Heart left ventricle (tissue), 16 donors: ENCODE measurements at regions not wholly inside any gene's neighbourhood (a gene's known extent, or its start where the extent isn't known, plus 50 kb on each side); places are given as distances from the start of the nearest gene placed in this dataset.

Experiments used
- ATAC-seq, 4 donors: fragments of 200-7000 bp; cut with Tn5 transposase; one replicate each; pipeline ENCODE4 v1.9.1; 2020 to 2022; ENCODE audit warnings: moderate library complexity in 4 of 4, mild to moderate bottlenecking in 3 of 4, moderate number of reproducible peaks in 1 of 4
- DNase-seq, 5 donors: peaks; one replicate each; pipeline ENCODE4 v3.0.0-alpha.2; 2020
- H3K27ac ChIP-seq, 12 donors: fragments of 200-600 bp; sonication (generic) in 4 of 12; one replicate each; pipeline versions ENCODE4 v1.5.0 to v1.8.0; 2016 to 2022; ENCODE audit warnings: mild to moderate bottlenecking in 2 of 12
- H3K27me3 ChIP-seq, 9 donors: fragments of 200-600 bp; sonication (generic) in 2 of 9; one replicate each; pipeline versions ENCODE4 v1.5.1 to v1.8.0; 2016 to 2022; ENCODE audit warnings: mild to moderate bottlenecking in 3 of 9
- H3K36me3 ChIP-seq, 9 donors: fragments of 200-600 bp; sonication (generic) in 2 of 9; one replicate each; pipeline versions ENCODE4 v1.5.0 to v1.8.0; 2018 to 2022; ENCODE audit warnings: mild to moderate bottlenecking in 2 of 9
- H3K4me1 ChIP-seq, 12 donors: fragments of 200-600 bp; sonication (generic) in 4 of 12; one replicate each; pipeline versions ENCODE4 v1.5.0 to v1.8.0; 2016 to 2022; ENCODE audit warnings: mild to moderate bottlenecking in 3 of 12
- H3K4me3 ChIP-seq, 12 donors: fragments of 200-600 bp; sonication (generic) in 4 of 12; one replicate each; pipeline versions ENCODE4 v1.5.0 to v1.8.0; 2017 to 2022; ENCODE audit warnings: mild to moderate bottlenecking in 9 of 12, moderate library complexity in 4 of 12
- H3K9me3 ChIP-seq, 12 donors: fragments of 200-600 bp; sonication (generic) in 4 of 12; one replicate each; pipeline versions ENCODE4 v1.5.0 to v1.8.0; 2016 to 2022; ENCODE audit warnings: mild to moderate bottlenecking in 1 of 12
- CTCF ChIP-seq, 12 donors: fragments of 200-600 bp; sonication (generic) in 4 of 12; IDR thresholded peaks; one replicate each; pipeline versions ENCODE4 v1.5.0 to v1.8.0; 2018 to 2022; ENCODE audit warnings: antibody characterized with exemption in 12 of 12, mild to moderate bottlenecking in 5 of 12
- POLR2A ChIP-seq, 2 donors: fragments of 450-650 bp; IDR thresholded peaks; one replicate each; pipeline ENCODE4 v1.6.1; 2017; ENCODE audit warnings: antibody characterized with exemption in 2 of 2, mild to moderate bottlenecking in 2 of 2, moderate library complexity in 2 of 2
- WGBS, 4 donors: extraction: QIAGEN DNeasy Blood & Tissue Kit in 2 of 4; methylation state at CpG; one replicate each; pipeline versions ENCODE4 v1.1.5 to v1.1.7; 2013 to 2018; 5-methylcytosine and 5-hydroxymethylcytosine counted together
- intact Hi-C, 10 donors: fragments of 100-400 bp; cut with DNase I; formaldehyde crosslinking; loops; one replicate each; pipeline versions ENCODE4 v1.11.1 to v1.14.2; 2022
- donor health status: ischemic (EF 13 %, LVEDD 7.1; RV severe dilation, severe dysfunction).
- donor health status: healthy with polysubstance abuse.
- donor health status: DM: no; HTN: yes; CAD: no.
- donor health status: DM: no; HTN: no; CAD: no.
- donor health status: ischemic (EF 25% LVEDD 6.9; RV normal size, moderate dysfunction).
- donor health status: ischemic (EF 25% LVEDD 5.7; RV mildly dilated, moderate dysfunction).
- donor health status: healthy.
- donor health status: DM: yes; HTN: yes; CAD: no.
- donor health status: ischemic (EF 35%, LVEDD 5.7; RV mildly dilated, moderate dysfunction).
- donor health status: nonischemic (EF 11% LVEDD 7.7; RV severe dilation, severe dysfunction).
- donor health status: DM: yes; HTN: yes; CAD: no.
- donor health status: PGD.
- donor health status: ischemic (EF 29% LVEDD 5.4; RV normal size, mild dysfunction).
- donor health status: nonischemic (EF 23%, LVEDD 6.1; RV moderate dilation, normal function).

DNA sequence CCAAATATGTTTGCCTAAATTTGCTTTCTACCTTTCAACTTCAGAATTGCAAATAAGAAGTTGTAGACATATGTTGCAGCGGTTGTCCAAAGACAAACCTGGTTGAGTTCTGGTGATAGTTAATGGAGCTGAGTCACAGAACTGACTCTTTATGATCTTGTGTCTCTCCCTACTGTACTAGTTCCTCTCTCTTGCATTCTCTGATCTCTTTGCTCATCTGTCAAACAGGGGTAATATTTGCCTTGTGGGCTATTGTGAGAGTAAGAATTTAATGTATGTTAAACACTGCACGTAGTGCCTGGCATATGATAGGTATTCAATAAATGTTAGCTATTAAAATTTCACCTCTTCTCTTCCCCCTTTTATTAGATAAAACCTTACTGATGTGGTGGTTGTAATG lies 283.5 kb upstream of the RGS6 start:
- DNase-seq (no peak), ATAC-seq (no peak)
- no peak overlapping the region for H3K27ac ChIP-seq
- H3K27me3 ChIP-seq = no peaks in the 10 kb centered on the region
- intact Hi-C loops = no loop called here
- WGBS, 4 donors = 95 to 97% (median 96%) methylated on average over 2 of the region's 2 CpGs
- H3K9me3 ChIP-seq = peaks cover 0 to 25% (median 11%) of the 10 kb centered on the region in 12 donors
- H3K4me3 ChIP-seq = no peak overlapping the region
- TF ChIP-seq CTCF (IDR thresholded peaks at IDR 0.05) = no peak
- TF ChIP-seq POLR2A (IDR thresholded peaks at IDR 0.05) = no peak
- H3K36me3 ChIP-seq = no peaks in the 10 kb centered on the region
- H3K4me1 ChIP-seq = peaks cover 0 to 13% (median 4%) of the 10 kb centered on the region in 12 donors

DNA sequence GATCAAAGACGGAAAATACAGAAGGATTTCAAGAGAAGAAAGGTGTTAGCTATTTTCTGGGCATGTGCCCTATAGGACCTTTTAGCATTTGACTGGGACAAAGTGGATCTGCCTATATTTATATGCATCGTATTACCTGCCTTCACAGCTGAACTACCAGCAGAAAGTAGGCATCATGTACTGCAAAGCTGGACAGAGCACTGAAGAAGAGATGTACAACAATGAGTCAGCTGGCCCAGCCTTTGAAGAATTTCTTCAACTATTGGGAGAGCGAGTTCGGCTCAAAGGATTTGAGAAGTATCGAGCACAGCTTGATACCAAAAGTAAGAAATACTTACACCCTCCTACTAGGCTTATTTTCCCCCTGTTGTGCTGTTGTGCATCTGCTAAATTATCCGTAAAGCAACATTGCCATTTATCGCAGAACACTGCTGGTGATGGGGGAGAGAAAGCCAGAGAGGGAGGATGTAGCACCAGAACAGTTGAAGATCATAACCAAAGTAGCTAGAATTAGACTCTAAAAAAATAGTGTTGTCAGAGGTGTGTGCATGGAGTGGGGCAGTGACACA lies 282.0 kb upstream of the RGS6 start:
- intact Hi-C loops = loop anchor here in 1 of 10 donors (10.0 kb wide), 1 partner anchor 325 kb away; the partner anchor contains the start of gene SIPA1L1

DNA sequence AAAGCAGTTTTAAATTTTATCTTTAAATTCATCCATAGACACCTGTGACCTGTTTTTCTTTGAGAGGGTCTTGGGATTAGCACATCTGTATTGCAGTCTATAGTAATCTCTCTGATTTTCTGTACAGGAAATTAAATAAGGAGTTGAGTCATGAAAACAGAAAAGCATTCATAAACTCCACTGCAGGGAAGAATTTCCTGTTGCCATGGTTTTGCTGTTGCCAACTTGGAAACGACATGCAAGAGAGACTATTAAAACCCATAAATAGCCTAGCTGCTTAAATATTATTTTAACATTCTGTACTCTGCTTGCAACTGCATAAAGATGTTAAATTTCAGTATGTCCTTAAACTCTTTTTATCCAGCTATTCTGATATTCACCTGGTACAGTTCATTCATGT lies 281.0 kb upstream of the RGS6 start:
- WGBS, 4 donors = 28 to 48% (median 35%) methylated on average over 1 of the region's 1 CpG
- Histone ChIP-seq H3K4me1 (peaks cover 0 to 13% (median 4%) of the 10 kb centered on the region in 12 donors), H3K27ac (peak overlapping the region in 6 of 12 donors; percentile 1 to 52 (median 30)), H3K9me3 (peaks cover 0 to 24% (median 10%) of the 10 kb centered on the region in 12 donors), H3K27me3 (no peaks in the 10 kb centered on the region), H3K36me3 (no peaks in the 10 kb centered on the region), H3K4me3 (no peak overlapping the region)
- TF ChIP-seq POLR2A (IDR thresholded peaks at IDR 0.05) (no peak), CTCF (IDR thresholded peaks at IDR 0.05) (no peak)
- ATAC-seq = peak; percentile 14 to 71 (median 42)
- peak in 1 of 5 donors; percentile 42 for DNase-seq
- intact Hi-C loops = loop anchor here in 1 of 10 donors (10.0 kb wide), 1 partner anchor 326 kb away; the partner anchor contains the start of gene SIPA1L1

More for the DNA sequence above, 282.0 kb upstream of the RGS6 start:
- no peak for ATAC-seq
- H3K27ac ChIP-seq = peak overlapping the region in 2 of 12 donors; percentile 1 to 4
- no peaks in the 10 kb centered on the region for H3K27me3 ChIP-seq
- no peak overlapping the region for H3K4me3 ChIP-seq
- peaks cover 0 to 24% (median 10%) of the 10 kb centered on the region in 12 donors for H3K9me3 ChIP-seq
- DNase-seq = no peak
- peaks cover 0 to 13% (median 4%) of the 10 kb centered on the region in 12 donors for H3K4me1 ChIP-seq
- no peaks in the 10 kb centered on the region for H3K36me3 ChIP-seq
- TF ChIP-seq POLR2A (IDR thresholded peaks at IDR 0.05) (no peak), CTCF (IDR thresholded peaks at IDR 0.05) (no peak)
- WGBS, 4 donors = 95 to 99% (median 98%) methylated on average over 7 of the region's 7 CpGs

- H3K27ac ChIP-seq = no peak overlapping the region
These were observed 279.9 kb upstream of the RGS6 start for GRCh38 chr14:71652368-71652767.

More at GRCh38 chr14:71652368-71652767, 279.9 kb upstream of the RGS6 start:
- H3K9me3 ChIP-seq = peaks cover 0 to 24% (median 10%) of the 10 kb centered on the region in 12 donors
- TF ChIP-seq CTCF (IDR thresholded peaks at IDR 0.05) = no peak
- no peak for TF ChIP-seq POLR2A (IDR thresholded peaks at IDR 0.05)
- intact Hi-C loops = loop anchor here in 1 of 10 donors (10.0 kb wide), 1 partner anchor 328 kb away; the partner anchor contains the start of gene SIPA1L1
- DNase-seq = no peak
- H3K27me3 ChIP-seq = no peaks in the 10 kb centered on the region
- WGBS, 4 donors = 84 to 96% (median 95%) methylated on average over 1 of the region's 1 CpG
- peaks cover 0 to 13% (median 4%) of the 10 kb centered on the region in 12 donors for H3K4me1 ChIP-seq
- H3K36me3 ChIP-seq = no peaks in the 10 kb centered on the region
- no peak for ATAC-seq
- no peak overlapping the region for H3K4me3 ChIP-seq
